GM12875 (cell line): ENCODE measurements at regions not wholly inside any gene's neighbourhood (a gene's known extent, or its start where the extent isn't known, plus 50 kb on each side); places are given as distances from the start of the nearest gene placed in this dataset.

ENCODE experiments used
- H3K4me3 ChIP-seq: one replicate; pipeline ENCODE4 v1.5.1; 2011; ENCODE audit warnings: low read depth, low read length, control low read depth
- TF ChIP-seq, protein P1 (sequence below): IDR thresholded peaks from 2 replicates; pipeline ENCODE4 v1.5.1; 2011; ENCODE audit warnings: low read depth, mild to moderate bottlenecking, control low read depth, inconsistent platforms, low read length, moderate library complexity, borderline replicate concordance; ENCODE audit not compliant: insufficient read depth

DNA sequence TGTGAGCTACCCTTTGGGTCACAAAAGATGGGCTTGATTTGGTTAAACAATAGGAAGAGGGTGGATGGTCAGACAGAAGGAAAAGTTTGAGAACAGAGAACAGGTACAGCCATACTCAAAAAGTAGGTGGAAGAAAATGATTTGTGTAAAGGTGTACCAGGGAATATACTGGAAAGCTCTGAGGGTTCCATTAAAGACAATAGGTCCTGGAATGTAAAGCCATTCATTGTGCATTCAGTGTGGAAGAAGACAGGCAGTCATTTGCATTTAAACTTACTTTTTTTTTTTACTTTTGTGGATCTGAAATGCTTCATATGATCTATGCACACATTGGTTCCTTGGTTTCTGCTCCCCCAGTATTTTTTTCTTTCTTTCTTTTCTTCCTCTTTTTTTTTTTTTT is 581.4 kb upstream of the PIK3C3 start:
- H3K4me3 ChIP-seq: no peak overlapping the region
- TF ChIP-seq, protein P1, sequence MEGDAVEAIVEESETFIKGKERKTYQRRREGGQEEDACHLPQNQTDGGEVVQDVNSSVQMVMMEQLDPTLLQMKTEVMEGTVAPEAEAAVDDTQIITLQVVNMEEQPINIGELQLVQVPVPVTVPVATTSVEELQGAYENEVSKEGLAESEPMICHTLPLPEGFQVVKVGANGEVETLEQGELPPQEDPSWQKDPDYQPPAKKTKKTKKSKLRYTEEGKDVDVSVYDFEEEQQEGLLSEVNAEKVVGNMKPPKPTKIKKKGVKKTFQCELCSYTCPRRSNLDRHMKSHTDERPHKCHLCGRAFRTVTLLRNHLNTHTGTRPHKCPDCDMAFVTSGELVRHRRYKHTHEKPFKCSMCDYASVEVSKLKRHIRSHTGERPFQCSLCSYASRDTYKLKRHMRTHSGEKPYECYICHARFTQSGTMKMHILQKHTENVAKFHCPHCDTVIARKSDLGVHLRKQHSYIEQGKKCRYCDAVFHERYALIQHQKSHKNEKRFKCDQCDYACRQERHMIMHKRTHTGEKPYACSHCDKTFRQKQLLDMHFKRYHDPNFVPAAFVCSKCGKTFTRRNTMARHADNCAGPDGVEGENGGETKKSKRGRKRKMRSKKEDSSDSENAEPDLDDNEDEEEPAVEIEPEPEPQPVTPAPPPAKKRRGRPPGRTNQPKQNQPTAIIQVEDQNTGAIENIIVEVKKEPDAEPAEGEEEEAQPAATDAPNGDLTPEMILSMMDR: no peak

DNA sequence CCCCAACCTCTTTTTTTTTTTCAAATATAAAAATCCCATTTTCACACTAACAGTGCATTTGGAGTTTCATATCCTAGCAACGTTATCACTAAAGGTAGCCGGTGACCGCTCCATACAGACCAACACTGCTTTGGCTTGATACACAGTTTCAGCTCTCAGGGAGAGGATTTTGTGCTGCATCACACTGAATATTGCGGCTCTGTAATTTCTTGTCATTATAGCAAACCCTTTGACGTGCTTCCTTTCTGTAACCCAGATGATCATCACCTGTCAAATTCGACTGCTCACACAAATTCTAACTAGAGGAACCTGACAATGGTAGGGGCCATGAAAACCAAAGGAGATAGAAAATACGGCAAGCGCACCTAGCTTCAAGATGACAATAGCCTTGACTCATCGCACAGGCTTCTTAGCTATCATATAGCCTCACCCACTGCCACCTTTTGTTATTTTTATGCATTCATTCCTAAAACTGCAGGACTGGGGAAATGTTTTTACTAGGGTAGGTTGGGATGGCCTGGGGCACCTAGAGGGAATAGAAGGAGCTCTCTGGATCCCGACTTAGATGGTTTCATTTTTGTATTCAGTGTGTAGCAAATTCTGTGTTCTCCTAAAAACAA is 582.9 kb upstream of the PIK3C3 start:
- H3K4me3 ChIP-seq: no peak overlapping the region
- TF ChIP-seq, protein P1: no peak

DNA sequence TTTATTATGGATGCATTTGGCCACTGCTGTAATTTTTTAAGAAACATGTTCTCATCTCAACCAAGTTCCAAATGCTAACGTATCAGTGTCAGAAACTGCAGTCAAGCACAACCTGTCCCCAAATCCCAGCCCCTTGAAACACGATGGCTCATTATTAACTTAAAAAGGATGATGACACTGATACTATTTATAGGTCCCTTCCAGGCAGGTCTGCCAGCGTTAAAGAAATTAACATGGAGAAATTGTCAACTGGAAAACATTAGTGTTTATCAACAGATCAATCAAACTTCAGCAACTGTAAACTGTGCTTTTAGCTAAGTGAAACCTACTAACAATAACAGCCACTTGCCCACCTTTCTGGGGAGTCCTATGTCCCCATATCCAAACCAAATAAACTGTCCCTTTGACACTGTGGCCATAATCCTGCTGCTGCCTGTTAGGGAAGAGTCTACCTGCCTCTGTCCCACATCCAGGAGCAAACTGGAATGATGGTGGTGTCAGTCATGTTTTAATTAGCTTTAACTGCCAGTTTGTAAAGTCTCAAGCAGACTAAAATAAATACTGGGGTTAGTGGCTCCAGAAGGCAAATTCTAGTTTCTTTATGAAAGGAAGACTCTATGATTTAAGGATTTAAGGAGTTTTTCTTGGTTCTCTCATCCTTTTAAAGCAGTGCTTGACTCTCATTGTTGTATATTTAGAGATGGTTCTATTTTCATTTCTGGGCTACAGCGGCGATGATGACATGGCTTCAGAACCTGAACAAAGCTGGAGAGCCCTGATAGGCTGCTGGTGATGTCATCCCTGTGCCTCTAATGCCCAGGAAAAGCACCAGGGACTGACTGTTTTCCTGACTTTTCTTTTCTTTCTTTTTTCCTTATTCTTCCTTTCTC is 583.6 kb upstream of the PIK3C3 start:
- TF ChIP-seq, protein P1: no peak
- no peak overlapping the region for H3K4me3 ChIP-seq

DNA sequence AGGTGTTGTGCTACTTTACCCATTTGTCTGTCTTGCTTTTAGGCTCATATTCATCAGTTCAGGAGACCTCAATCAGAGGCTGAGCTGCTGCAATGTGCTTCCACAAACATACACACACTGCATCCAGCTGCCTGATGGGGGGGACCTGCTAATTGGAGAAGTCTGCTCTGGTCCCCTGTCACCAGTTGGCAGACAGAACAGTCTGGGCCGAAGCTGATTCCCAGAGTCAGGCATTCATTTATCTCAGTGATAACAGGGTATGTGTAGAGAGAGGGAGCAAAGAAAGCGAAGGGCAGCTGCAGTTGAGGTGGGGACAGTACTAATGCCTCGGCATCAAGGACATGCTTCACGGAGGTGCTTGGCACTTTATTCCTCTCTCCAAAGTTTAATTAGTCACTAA is 584.3 kb upstream of the PIK3C3 start:
- H3K4me3 ChIP-seq: no peak overlapping the region
- TF ChIP-seq, protein P1: no peak

DNA sequence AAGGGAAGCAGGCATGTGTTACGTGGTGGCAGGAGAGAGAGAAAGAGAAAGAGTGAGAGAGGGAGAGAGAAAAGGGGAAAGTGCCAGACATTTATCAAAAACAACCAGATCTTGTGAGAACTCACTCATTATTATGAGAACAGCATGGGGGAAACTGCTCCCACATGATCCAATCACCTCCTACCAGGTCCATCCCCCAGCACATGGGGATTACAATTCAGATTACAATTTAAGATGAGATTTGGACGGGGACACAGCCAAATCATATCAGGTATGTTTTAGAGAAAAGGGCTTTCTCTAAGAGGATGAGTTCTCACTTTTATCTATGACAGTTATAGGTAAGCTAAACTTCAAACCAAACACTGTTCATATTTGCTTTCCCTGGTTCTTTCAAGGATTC is 597.3 kb upstream of the PIK3C3 start:
- no peak overlapping the region for H3K4me3 ChIP-seq
- TF ChIP-seq, protein P1: no peak

DNA sequence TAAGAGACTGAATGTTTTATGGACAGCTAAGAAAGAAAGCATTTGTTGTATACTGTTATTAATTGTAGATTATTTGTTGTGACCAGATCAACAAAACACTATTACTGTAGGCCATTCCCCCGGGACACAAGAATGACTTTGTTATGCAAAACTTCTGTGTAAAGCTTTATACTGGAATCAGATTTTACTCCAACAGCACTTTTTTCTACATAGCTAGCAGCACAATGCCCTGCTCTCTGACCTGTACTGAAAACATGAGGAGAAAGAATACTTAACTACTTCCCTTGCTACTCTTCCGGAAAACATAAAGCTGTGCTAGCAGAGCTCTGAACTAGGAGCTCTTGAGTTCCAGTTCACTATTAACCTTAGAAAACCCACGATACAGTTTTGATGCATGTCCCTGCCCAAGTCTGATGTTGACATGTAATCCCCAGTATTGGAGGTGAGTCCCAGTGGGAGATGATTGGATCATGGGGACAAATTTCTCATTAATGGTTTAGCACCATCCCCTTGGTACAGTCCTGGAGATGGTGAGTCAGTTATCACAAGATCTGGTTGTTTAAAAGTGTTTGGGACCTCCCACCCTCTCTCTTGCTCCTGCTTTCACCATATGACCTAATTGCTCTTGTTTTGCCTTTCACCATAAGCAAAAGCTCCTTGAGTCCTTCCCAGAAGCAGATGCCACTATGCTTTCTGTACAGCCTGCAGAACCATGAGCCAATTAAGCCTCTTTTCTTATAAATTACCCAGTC is 601.1 kb upstream of the PIK3C3 start:
- TF ChIP-seq, protein P1: no peak
- no peak overlapping the region for H3K4me3 ChIP-seq
